HEK293T (cell line): ENCODE measurements at regions not wholly inside any gene's neighbourhood (a gene's known extent, or its start where the extent isn't known, plus 50 kb on each side); places are given as distances from the start of the nearest gene placed in this dataset.

Source experiments
- CTBP1 ChIP-seq: fragments of 450-650 bp; IDR thresholded peaks from 2 replicates; pipeline ENCODE4 v1.6.1; 2016; ENCODE audit warnings: borderline replicate concordance
- FOXA1 ChIP-seq: fragments of 450-650 bp; IDR thresholded peaks from 2 replicates; pipeline ENCODE4 v1.6.1; 2016; ENCODE audit warnings: mild to moderate bottlenecking
- L3MBTL2 ChIP-seq: fragments of 450-650 bp; conservative IDR thresholded peaks from 2 replicates; pipeline ENCODE4 v1.6.1; 2016; ENCODE audit warnings: mild to moderate bottlenecking
- PKNOX1 ChIP-seq: fragments of 450-650 bp; IDR thresholded peaks from 2 replicates; pipeline ENCODE4 v1.6.1; 2016
- SP1 ChIP-seq: fragments of 450-650 bp; IDR thresholded peaks from 2 replicates; pipeline ENCODE4 v1.6.1; 2017
- ZNF384 ChIP-seq: fragments of 450-650 bp; IDR thresholded peaks from 2 replicates; pipeline ENCODE4 v1.6.1; 2016

- TF ChIP-seq PKNOX1 (no peak), SP1 (no peak), FOXA1 (no peak), CTBP1 (no peak), L3MBTL2 (no peak), ZNF384 (no peak)
Measured at GRCh38 chr5:21623831-21624230, 1229.3 kb downstream of the CDH12 start.
